ENCODE measurements at regions not wholly inside any gene's neighbourhood (a gene's known extent, or its start where the extent isn't known, plus 50 kb on each side); places are given as distances from the start of the nearest gene placed in this dataset.
A peak's percentile ranks its signal among the peaks of the same experiment; 100 is the strongest.

DNA sequence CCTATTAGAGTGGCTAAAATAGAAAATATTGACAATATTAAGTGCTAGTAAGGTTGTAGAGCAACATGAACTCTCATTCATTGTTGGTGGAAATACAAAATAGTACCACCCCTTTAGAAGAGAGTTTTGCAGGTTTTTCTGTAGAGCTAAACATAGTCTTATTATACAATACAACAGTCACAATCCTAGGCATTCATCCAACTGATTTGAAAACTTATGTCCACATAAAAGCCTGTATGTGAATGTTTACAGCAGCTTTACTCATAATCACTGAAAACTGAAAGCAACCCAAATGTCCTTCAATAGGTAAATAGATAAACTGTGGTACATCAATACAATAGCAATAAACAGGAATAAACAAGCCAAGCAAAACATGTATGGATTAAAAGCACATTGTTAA is 127.2 kb upstream of the PRNP start:
- DNase-seq (ENCODE audit: low read depth, low spot score), result no peak

DNA sequence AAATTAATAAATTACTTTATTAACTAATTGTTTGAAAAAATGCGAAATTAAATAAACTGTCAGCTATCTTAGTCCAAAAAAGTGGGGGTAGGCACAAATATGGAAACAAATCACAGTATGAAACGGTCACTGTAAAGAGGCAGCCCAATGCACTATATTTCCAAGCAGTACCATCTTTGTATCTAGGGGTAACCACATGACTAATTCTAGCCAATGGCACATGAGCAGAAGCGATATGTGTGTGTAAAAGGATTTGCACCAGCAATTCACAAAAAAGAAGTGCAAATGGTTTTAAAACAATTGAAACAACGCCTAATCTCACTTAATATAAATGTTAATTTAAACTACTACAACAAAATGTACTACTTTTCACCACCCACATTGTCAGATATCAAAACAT is 129.5 kb upstream of the PRNP start:
- DNase-seq (ENCODE audit: low read depth, low spot score), result no peak

DNA sequence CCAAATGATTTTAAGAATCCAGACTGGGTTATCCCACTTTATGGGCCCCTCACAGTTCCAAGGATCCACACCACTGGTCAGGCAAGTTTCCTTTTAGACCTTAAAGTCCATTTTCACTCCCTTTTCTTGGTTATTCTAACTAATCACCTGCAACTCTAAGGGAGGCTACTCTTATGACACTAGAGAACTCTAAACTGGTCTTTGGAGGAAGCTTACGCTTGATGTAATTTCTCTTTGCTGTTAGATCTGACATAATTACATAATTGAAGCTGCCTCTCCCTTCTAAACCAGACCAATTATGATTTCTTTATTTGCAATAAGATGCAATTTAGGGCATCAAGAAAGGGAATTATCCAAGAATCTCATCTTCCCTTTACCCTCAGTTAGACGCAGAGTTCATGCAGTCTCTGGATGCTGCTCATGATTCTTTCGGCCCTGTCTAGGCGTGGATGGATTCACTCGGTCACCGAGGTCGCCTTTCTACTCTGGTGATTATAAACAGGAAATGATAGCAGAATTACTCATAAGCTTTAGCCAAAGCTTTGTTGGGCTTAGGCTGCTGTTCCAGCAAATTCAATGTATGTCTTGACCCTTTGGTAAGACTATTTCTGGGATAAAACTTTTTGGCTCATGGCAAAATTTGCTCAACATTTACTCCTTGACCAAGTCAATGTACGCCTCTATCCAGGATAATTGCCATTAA is 130.9 kb upstream of the PRNP start:
- DNase-seq (ENCODE audit: low read depth, low spot score), result peak; percentile 26

DNA sequence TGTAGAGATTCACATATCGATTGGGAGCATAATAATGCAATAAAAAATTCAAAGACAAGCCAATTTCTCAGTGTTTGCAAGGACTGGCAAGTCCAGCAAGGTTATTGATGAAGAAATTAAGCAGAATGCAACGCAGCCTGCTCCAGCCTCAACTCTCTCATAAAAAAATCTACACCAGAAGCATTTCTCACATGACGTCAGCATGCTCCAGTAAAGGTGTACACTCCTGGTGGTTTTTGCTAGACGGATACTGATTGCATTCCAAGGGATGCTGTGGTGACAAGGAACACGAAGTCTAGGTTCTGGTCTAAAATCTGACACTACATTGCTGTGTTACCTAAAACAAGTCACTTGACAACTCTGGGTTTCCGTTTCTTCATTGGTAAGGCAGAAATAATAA is 131.9 kb upstream of the PRNP start:
- DNase-seq (ENCODE audit: low read depth, low spot score), result no peak

DNA sequence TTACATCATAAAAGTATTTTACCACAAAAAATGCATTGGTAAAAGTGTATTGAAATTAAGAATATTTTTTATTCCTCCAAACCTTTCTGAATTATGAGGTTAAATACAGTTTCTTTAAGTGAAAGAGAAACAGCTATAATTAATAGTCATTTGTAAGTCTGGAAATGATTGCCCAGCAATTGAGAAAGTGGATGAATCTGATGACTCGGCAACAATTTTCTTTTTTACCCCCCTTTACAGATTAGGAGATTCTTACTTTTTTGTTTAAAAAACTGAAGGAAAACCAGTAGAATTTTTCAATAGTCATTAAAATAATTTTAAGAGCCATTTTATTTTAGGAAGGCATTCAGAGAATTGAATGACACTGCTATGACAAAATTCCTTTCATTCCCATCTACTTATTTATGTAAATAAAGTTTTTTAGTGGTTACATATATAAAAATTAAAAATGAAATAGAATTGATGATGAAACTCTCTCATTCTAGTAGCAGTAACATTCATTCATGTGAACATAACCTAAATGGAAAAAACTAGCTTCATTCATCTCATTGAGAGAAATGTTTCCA is 134.1 kb upstream of the PRNP start:
- DNase-seq (ENCODE audit: low read depth, low spot score), result no peak

DNA sequence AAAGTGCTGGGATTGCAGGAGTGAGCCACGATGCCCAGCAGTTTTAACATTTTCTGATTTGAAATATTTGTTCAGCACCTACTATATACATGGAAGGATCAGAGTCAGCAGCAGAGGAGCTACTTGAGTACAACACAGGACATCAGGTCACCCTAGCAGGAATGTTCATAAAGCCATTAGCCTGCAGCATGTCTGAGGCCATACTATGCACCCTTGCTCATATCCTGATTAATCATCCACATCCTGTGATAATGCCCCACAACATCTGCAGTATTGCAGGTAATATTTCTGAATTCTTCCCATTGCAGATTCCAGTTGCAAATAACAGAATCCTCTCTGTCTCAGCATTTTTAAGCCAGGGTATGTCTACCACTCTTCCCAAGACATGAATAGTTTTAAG is 135.5 kb upstream of the PRNP start:
- DNase-seq (ENCODE audit: low read depth, low spot score), result no peak

DNA sequence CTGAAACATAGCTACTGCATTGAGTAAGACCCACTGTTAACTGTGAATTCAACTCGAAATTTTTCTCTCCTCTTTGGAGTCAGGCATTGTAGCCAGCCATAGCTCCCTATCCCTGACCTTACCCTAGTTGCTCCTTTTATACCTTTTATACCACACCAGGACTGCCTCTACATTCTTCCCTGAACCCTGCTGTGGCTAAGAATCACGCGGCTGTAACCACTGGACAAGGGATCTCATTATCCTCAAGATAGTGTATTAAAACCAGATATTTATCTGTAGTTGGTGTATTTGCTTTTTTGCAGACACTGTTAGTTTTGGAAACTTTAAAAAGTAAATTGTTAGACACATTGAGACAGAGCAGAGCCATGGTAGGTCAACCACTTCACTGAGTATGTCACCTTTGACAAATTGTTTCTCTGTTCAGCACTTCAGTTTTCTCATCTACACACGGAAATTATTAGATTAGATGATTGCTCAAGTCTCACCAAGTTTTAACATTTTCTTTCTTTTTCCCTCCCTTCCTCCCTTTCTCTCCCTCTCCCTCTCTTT is 136.5 kb upstream of the PRNP start:
- no peak for DNase-seq (ENCODE audit: low read depth, low spot score)

DNA sequence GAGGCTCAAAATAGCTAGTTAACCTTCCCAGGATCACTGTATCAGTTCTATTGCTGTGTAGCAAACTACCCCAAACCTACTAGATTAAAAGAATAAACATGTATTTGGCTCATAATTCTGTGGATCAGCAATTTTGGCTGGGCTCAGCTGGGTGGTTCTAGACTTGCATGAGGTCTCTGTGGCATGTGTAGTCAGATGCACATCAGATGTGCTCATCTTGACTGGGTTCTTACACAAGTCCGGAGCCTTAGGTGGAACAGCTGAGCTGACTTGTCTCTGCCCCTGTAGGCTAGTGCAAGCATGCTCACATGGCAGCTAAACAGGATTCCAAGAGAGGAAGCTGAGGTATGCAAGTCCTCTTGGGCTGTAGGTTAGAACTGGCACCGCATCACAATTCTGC is 137.7 kb upstream of the PRNP start:
- no peak for DNase-seq (ENCODE audit: low read depth, low spot score)

DNA sequence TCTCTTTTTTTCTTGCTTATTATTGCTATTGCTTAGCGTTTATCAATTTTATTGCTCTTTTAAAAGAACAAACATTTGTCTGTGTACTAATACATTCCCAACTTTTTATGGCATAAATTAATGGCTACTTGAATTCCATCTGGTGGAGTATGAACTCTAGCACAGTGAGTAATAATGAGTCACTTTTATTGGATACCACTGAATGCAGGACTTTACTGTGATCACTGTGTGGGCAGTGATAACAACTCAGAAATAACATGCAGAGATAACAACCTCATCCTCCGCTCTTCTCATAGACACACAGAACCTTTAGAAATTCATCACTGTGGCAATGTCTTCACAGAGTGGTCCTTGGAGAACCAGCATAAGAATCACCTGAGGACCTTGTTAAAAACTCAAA is 139.5 kb upstream of the PRNP start:
- peak; percentile 65 for DNase-seq (ENCODE audit: low read depth, low spot score)

DNA sequence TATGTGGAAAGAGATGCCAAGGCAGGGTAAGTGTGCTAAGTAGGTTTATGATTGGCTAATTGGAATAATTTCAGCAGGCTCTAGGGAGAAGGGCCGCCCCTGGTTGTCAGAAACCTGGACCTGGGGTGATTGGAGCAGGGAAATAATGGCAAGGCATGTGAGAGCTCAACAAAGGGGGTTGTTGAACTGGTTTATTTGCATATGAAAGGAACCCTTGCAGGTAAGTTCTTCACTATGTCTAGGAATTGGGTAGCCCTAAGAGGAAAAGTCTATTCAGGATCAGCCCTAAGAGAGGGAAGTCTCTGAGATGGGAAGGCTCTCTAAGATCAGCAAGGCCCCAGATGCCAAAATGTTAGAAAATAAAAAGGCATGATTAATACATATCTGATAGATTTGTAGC is 139.9 kb upstream of the PRNP start:
- no peak for DNase-seq (ENCODE audit: low read depth, low spot score)

DNA sequence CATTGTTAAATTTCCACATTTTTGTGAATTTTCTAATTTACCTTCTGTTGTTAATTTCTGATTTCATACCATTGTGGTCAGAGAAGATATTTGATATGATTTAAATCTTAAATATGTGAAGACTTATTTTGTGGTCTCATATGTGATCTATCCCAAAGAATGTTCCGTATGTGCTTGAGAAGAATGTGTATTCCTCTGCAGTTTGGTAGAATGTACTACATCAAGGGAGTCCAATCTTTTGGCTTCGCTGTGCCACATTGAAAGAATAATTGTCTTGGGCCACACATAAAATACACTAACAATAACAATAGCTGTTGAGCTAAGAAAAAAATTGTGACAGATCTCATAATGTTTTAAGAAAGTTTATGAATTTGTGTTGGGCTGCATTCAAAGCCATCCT is 140.7 kb upstream of the PRNP start:
- peak; percentile 28 for DNase-seq (ENCODE audit: low read depth, low spot score)

DNA sequence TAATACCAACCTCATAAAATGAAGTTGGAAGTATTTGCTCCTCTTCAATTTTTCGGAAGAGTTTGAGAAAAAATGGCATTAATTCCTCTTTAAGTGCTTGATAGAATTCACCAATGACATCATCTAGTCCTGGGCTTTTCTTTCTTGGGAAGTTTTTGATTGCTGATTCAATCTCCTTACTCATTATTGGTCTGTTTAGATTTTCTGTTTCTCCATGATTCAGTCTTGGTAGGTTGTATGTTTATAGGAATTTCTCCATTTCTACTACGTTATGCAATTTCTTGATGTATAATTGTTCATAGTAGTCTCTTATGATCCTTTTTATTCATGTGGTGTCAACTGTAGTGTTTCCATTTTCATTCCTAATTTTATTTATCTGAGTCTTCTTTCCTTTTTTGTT is 141.5 kb upstream of the PRNP start:
- DNase-seq (ENCODE audit: low read depth, low spot score), result peak; percentile 25

DNA sequence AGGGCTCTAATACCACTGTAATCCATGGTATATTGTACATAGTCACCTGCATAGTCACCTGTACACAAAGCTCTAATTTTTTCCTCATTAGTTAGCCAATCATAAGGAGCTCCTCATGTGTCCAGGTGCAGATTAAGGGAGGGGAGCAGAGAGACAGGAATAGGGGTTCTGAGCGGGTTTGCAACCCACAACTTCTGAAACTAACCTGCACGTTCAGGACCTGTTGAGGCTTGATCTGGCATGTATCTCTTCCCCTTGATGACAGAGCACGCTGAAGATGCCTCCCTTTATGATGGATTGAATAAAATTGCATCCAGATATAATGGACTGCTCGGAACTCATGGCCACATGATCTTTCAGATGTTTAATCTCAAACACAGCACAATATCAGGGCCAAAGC is 144.0 kb upstream of the PRNP start:
- no peak for DNase-seq (ENCODE audit: low read depth, low spot score)

DNA sequence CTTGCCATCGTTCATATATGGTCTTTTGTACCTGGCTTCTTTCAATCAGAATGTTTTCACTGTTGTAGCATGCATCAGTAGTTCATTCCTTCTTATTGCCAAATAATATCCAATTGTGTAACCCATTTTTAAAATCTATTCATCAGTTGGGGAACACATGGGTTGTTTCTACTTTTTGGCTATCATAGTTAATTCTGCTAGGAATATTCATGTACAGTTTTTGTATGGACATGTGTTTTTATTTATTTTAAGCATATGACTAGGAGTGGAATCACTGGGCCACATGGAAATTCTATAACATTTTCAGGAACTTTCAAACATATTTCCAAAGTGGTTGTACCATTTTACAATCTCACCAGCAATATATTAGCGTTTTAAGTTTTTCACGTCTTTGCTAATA is 151.9 kb upstream of the PRNP start:
- DNase-seq (ENCODE audit: low read depth, low spot score), result no peak

DNA sequence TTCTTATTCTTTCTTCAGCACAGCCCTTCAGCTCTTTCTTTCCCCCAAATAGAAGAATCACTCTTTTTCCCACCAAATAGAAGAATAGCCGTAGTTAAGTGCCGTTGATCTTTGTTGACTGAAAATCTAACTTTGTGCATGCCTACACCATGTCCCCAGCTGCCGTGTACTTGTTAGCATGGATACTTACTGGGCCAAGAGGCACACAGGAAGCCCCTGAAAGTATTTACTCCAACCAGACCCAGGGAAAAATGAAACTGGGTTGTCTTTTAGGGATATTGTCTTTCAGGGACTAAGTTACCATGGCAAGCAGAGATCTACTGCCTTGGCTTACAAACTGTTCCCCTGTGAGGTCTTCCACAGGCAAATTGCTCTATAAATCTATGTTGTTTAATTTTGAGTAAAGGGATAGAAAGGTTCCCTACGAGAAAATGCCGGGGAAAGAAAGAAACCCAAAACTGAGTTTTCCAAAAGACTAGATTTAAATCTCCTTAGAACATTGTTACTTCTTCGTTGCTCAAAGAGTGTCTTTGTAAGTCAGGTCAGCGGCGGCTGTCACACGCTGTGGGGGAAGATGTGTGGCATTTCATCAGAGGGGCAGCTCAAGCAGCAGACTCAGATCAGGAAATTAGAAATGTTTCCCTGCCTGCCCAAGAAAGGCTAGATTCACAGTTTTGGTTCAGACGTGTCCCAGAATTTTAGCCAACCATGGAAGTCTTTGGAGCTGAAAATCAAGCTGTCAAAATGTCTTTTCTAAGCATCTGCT is 152.7 kb upstream of the PRNP start:
- DNase-seq (ENCODE audit: low read depth, low spot score), result no peak

DNA sequence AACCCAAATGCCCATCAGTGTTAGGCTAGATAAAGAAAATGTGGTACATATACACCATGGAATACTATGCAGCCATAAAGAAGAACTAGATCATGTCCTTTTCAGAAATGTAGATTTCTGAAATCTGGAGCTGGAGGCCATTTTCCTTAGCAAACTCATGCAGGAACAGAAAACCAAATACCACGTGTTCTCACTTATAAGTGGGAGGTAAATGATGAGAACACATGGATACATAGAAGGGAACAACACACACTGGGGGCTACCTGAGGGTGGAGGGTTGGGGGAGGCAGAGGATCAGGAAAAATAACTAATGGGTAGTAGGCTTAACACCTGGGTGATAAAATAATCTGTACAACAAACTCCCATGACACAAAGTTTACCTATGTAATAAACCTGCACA is 153.5 kb upstream of the PRNP start:
- no peak for DNase-seq (ENCODE audit: low read depth, low spot score)

DNA sequence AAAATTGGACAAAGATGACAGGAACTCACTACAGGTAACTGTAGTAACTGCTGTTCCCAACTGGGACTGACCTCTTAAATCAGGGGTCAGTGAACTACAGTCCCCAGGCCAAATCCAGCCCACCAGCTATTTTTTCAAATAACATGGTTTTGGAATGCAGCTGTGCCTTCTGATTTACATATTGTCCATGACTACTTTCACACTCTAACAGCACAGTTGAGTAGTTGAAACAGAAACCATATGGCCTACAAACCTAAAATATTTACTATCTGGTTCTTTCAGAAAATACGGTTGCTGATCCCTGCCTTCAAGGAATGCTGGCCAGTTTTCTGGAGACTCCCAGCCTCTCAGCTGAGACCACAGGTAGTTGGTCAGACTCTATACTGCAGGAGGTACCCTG is 161.5 kb upstream of the PRNP start:
- no peak for DNase-seq (ENCODE audit: low read depth, low spot score)

DNA sequence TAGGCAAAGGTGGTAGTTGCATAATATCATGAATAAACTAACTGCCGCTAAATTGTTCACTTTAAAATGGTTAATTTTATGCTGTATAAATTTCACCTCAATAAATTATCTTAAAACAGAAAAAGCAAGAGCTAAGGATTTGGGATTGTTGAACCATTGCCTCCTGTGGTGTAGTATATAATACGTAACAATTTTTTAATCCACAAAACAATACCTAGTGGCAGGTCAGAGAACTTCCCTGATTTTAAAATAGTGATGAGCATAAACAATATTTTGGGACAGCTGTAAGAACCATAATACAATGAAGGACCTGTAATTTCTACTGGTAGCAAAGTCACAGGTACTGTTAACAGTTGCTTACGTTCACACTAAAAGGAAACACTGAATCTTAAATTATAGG is 161.9 kb upstream of the PRNP start:
- DNase-seq (ENCODE audit: low read depth, low spot score), result no peak

DNA sequence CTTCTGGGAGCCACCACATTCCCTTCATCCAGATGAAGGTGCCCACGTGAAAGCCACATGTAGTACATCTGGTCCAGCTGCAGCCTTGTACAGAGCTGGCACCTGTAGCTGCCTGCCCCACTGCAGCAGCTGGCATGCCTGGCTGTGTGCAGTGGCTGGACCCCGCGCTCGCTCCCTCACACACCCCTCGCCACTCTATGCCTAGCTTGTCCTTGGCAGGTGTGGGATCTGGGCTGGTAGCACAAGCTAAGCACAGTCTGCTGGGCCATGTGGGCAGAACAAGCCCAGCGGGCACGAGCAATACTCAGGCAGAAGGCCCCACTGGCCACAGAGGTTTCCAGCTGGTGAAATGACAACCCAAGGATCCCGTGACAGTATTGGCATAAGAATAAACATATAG is 163.9 kb upstream of the PRNP start:
- DNase-seq (ENCODE audit: low read depth, low spot score), result no peak

DNA sequence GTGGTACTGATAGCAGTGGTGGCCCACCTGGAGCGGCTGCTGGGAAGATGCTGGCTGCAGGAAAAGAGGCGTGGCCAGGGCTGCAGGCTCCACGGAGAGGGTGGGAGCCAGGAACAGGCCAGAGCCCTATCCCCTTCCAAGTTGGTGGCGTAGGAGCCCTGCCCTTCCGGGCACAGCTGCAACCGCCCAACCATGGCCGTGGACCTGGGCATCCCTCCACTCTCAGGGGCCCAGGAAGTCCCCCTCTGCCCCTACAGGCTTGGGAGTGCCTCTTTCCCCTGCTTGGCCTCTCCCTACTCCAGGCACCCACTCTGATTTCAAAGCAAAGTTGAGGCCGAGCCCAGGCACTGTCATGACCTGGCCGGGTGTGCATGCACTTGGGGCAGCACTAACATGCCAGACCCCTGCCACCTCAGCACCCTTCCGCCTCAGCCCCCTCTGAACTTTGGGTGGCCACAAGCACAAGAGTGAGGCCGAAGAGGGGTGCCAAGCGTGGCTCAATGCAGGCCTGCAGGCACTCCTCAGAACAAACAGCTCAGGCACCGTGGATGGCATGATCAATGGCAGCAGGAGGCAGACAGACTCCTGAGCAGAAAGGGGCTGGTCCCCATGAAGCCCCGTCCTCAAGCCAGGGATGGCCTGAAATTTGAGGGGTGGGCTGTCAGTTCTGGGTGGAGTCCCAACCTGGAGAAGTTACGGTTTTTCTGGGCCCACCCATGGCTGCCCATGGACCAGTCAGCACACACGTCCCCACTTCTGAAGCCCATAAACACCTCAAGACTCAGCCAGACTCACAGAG is 164.9 kb upstream of the PRNP start:
- DNase-seq (ENCODE audit: low read depth, low spot score), result no peak

DNA sequence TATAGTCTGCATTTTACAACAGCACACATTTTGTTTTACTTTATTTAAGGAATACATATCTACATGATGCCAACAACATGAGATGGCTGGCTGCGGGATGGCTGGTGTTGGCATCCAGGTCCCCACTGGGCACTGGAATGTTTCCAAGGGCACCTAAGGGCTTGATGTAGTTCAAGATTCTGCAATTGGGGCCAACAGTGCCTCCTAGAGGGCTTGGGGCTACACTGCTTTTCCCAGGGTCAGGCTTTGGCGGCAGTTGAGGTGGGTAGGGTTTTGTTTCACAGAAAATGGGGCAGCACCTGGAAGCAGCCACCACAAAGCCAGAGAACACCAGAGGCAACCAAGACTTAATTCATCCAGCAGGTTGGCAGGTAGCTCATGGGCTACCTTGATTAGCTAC is 166.7 kb upstream of the PRNP start:
- DNase-seq (ENCODE audit: low read depth, low spot score), result no peak

DNA sequence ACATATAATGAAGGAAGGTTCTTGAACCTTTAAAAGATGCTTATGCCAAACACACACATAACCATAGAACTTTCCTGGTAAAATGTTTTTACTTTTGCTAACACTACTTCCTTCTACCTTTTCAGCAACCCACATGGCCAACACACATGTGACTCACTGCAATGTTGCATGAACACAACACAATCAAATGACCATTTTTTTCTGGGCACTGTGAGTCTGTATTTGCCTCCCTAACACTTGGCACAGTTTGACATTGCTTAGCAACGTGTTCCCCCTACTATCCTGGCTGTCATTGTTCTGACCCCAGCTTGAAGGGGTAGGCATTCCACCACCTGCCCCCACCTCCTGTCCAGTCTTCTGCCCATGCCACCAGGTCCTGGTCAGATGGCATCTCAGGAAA is 169.4 kb upstream of the PRNP start:
- DNase-seq (ENCODE audit: low read depth, low spot score), result no peak
